ENCODE measurements at regions not wholly inside any gene's neighbourhood (a gene's known extent, or its start where the extent isn't known, plus 50 kb on each side); places are given as distances from the start of the nearest gene placed in this dataset.

DNA sequence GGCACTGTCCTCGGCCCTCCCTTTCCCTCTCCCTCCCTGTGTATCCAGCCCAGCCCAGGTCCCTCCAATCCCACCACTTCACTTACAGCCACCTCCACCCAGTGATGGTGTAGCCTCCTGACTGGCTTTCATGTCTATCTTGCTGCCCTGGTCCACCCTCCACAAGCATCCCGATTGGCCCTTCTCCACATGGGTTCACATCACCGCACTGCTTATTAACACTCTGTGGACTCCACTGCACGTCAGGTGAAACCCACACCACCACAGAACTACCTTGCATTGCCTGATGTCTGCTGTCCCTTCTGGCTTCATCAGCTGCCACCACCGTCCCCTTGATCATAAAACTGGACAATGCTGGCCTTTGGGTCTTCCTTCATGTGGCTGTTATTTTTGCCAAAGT is 220.4 kb upstream of the ARID1B start:
- DNase-seq (ENCODE audit: low read depth): no peak
- H3K4me3 ChIP-seq (ENCODE audit: low read depth, low read length): no peak overlapping the region
- TF ChIP-seq, protein P1, sequence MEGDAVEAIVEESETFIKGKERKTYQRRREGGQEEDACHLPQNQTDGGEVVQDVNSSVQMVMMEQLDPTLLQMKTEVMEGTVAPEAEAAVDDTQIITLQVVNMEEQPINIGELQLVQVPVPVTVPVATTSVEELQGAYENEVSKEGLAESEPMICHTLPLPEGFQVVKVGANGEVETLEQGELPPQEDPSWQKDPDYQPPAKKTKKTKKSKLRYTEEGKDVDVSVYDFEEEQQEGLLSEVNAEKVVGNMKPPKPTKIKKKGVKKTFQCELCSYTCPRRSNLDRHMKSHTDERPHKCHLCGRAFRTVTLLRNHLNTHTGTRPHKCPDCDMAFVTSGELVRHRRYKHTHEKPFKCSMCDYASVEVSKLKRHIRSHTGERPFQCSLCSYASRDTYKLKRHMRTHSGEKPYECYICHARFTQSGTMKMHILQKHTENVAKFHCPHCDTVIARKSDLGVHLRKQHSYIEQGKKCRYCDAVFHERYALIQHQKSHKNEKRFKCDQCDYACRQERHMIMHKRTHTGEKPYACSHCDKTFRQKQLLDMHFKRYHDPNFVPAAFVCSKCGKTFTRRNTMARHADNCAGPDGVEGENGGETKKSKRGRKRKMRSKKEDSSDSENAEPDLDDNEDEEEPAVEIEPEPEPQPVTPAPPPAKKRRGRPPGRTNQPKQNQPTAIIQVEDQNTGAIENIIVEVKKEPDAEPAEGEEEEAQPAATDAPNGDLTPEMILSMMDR (IDR thresholded peaks at IDR 0.05; ENCODE audit: insufficient read depth, low read depth, low read length, missing control alignments): no peak

DNA sequence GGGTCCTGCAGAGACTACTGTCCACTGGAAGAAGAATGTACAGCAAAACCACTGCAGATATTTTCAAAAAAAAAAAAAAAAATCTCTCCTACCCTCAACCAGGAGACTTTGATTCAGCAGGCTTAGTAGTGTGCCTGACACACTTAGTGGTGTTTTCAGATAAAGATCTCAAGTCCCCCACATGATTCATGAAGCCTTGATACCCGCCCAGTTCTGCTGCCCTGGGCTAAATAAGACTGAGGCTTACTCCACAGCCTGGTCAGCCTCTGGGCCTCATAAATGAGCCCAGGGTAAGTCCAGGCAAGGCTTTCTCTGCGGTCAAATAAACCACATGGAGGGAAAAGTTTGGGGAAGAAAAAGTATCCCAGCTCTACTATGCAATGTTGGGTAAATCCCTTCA is 222.1 kb upstream of the ARID1B start:
- no peak for DNase-seq (ENCODE audit: low read depth)
- no peak overlapping the region for H3K4me3 ChIP-seq (ENCODE audit: low read depth, low read length)
- TF ChIP-seq, protein P1 (IDR thresholded peaks at IDR 0.05; ENCODE audit: insufficient read depth, low read depth, low read length, missing control alignments): no peak

DNA sequence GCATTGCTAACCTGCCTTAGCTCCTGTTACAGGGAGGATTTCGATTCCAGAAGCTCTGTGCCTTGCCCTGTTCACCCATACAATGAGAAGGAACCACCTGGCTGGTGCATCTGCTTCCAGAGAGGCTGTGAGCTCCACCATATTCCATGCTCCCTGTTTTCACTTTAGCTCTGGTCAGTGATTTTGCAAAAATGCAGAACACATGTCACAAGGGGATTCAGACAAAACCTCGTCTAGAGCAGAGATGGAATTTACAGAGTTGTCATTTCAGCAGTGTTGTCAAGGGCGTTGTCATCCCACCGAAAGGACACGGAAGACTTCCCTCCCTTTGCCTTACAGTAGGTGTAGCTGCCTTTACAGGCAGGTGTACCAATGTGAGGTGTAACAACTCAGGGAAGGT is 223.0 kb upstream of the ARID1B start:
- no peak for DNase-seq (ENCODE audit: low read depth)
- TF ChIP-seq, protein P1 (IDR thresholded peaks at IDR 0.05; ENCODE audit: insufficient read depth, low read depth, low read length, missing control alignments): no peak
- no peak overlapping the region for H3K4me3 ChIP-seq (ENCODE audit: low read depth, low read length)

DNA sequence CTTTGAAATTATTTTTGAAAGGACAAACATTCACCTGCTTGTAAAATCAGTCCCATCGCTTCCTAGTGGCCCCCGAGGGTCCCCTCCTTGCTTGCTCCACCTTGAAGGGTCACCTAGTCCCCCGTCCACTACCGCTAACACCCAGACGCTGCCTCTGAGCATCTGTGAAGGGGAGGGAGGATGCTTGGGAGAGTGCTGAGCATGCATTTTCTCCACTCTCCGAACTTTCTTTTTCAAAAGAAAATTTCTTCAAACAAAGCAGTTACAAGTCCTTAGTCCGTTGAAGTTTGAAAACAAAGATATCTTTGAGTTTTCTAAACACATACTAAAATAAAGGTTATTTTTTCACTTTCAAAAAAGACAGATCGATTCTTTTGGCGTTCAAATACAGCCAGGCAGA is 224.3 kb upstream of the ARID1B start:
- no peak for DNase-seq (ENCODE audit: low read depth)
- TF ChIP-seq, protein P1 (IDR thresholded peaks at IDR 0.05; ENCODE audit: insufficient read depth, low read depth, low read length, missing control alignments): no peak

DNA sequence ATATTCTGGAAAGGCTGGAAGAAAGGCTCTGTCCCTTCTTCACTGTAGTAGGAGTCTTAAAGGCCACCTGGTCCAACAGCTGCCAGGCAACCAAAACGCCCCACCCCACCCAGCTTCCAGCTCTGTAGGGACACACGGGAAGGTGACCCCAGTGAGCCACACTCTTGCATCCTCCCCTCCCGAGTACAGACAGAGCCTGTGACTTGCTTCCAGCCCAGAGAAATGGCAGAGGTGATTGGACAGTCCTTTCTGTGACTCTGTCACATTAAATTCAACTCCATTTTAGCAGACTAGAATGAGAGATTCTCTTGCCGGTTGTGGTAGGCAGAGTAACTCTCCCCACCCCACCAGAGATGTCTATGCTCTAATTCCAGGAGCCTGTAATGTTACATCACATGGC is 226.2 kb upstream of the ARID1B start:
- TF ChIP-seq, protein P1 (IDR thresholded peaks at IDR 0.05; ENCODE audit: insufficient read depth, low read depth, low read length, missing control alignments): no peak
- DNase-seq (ENCODE audit: low read depth): no peak
- no peak overlapping the region for H3K4me3 ChIP-seq (ENCODE audit: low read depth, low read length)

More for the DNA sequence above, 224.3 kb upstream of the ARID1B start:
- H3K4me3 ChIP-seq (ENCODE audit: low read depth, low read length): no peak overlapping the region

DNA sequence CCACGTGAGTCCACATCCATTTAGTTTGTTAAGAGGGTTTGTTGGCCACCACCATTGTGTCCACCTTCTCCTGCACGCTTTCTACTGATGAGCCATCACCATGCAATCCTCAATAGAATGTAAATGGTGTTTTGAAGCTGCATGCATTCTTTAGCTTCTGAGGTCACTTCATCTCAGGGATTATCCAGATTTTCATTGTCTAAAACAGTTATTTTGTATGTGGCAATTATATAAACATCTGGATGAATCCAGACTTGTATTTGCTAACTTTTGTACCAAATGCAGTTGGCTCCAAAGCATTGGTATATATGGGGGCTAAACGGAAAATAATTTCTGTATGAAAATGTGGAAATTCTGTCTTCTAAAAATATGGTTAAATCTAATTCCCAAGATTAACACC is 231.2 kb upstream of the ARID1B start:
- no peak overlapping the region for H3K4me3 ChIP-seq (ENCODE audit: low read depth, low read length)
- TF ChIP-seq, protein P1 (IDR thresholded peaks at IDR 0.05; ENCODE audit: insufficient read depth, low read depth, low read length, missing control alignments): no peak
- no peak for DNase-seq (ENCODE audit: low read depth)

DNA sequence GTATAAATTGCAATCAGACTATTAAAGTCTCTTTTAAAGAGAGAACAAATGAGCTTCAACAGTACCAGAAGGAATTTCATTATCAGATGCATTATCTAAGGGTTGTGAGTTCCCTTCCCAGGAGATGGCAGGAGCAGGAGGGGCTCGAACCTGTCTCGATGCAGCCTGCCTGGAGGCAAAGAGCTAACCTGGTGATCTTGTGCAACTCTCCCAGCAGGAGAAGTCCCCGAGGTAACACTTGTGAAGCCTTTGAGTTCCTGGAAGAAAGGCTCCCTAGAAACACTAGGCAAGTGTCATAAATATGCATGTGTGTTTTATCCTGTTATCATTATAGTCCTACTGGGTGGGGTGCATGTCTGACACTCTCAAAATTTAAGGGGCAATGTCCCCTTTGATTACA is 232.2 kb upstream of the ARID1B start:
- no peak for DNase-seq (ENCODE audit: low read depth)
- H3K4me3 ChIP-seq (ENCODE audit: low read depth, low read length): no peak overlapping the region
- TF ChIP-seq, protein P1 (IDR thresholded peaks at IDR 0.05; ENCODE audit: insufficient read depth, low read depth, low read length, missing control alignments): no peak
